ENCODE measurements at regions not wholly inside any gene's neighbourhood (a gene's known extent, or its start where the extent isn't known, plus 50 kb on each side); places are given as distances from the start of the nearest gene placed in this dataset.

DNA sequence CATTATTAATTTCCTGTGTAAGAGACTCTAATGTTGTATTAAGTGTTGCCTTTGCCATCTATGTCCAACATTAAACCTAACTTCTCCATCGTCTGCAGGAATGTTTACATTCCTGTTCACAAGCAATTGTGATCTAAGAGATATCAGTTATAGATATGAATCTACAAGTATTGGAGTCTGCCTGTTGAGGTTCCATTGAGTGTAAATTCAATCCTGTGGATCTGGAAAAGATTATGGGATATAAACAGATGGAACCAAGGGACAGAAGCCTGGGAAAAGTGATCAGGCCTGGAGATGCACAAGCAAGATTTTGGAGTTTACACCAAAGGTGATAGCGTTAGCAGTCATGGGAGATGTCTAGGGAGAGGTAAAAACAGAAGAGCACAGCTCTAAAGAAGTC, 135.5 kb downstream of the LSMEM1 start:
- TF ChIP-seq TCF12 (IDR thresholded peaks at IDR 0.05; ENCODE audit: low read depth) (no peak), CEBPB (IDR thresholded peaks at IDR 0.05) (no peak), YY1 (IDR thresholded peaks at IDR 0.05; ENCODE audit: low read depth) (no peak), TAF1 (IDR thresholded peaks at IDR 0.05; ENCODE audit: low read depth) (no peak), FOXM1 (IDR thresholded peaks at IDR 0.05; ENCODE audit: borderline replicate concordance, low read depth) (no peak), ZBTB7A (IDR thresholded peaks at IDR 0.05; ENCODE audit: low read depth) (no peak), NFIC (IDR thresholded peaks at IDR 0.05) (no peak), CREB1 (IDR thresholded peaks at IDR 0.05; ENCODE audit: low read depth) (no peak), TEAD4 (IDR thresholded peaks at IDR 0.05) (no peak), MAX (IDR thresholded peaks at IDR 0.05) (no peak), EP300 (IDR thresholded peaks at IDR 0.05; ENCODE audit: borderline replicate concordance) (no peak), EGR1 (IDR thresholded peaks at IDR 0.05) (no peak), RAD21 (IDR thresholded peaks at IDR 0.05; ENCODE audit: low read depth) (no peak)
- TF ChIP-seq, protein P1, sequence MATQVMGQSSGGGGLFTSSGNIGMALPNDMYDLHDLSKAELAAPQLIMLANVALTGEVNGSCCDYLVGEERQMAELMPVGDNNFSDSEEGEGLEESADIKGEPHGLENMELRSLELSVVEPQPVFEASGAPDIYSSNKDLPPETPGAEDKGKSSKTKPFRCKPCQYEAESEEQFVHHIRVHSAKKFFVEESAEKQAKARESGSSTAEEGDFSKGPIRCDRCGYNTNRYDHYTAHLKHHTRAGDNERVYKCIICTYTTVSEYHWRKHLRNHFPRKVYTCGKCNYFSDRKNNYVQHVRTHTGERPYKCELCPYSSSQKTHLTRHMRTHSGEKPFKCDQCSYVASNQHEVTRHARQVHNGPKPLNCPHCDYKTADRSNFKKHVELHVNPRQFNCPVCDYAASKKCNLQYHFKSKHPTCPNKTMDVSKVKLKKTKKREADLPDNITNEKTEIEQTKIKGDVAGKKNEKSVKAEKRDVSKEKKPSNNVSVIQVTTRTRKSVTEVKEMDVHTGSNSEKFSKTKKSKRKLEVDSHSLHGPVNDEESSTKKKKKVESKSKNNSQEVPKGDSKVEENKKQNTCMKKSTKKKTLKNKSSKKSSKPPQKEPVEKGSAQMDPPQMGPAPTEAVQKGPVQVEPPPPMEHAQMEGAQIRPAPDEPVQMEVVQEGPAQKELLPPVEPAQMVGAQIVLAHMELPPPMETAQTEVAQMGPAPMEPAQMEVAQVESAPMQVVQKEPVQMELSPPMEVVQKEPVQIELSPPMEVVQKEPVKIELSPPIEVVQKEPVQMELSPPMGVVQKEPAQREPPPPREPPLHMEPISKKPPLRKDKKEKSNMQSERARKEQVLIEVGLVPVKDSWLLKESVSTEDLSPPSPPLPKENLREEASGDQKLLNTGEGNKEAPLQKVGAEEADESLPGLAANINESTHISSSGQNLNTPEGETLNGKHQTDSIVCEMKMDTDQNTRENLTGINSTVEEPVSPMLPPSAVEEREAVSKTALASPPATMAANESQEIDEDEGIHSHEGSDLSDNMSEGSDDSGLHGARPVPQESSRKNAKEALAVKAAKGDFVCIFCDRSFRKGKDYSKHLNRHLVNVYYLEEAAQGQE (IDR thresholded peaks at IDR 0.05; ENCODE audit: low read depth), result no peak
- TF ChIP-seq, protein P2, sequence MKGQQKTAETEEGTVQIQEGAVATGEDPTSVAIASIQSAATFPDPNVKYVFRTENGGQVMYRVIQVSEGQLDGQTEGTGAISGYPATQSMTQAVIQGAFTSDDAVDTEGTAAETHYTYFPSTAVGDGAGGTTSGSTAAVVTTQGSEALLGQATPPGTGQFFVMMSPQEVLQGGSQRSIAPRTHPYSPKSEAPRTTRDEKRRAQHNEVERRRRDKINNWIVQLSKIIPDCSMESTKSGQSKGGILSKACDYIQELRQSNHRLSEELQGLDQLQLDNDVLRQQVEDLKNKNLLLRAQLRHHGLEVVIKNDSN (IDR thresholded peaks at IDR 0.05), result no peak

DNA sequence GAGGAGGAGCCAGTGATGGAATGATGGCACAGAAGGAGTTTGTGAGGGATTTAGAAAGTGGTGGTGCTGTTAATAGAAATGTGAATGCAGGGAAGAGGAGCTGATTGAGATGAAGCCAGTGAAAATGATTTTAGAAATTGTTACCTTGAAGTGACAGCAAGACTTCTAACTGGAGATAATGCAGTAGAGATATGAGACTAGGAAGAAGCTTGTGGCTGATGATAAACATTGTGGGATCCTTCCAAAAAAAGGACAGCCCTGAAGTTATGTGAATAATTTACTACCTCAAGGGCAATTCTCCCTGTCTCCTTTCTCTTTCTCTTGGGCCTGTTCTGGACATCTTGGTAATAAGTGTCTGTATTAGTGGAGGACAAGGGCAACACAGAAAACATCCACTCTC, 138.6 kb downstream of the LSMEM1 start:
- TF ChIP-seq CREB1 (IDR thresholded peaks at IDR 0.05; ENCODE audit: low read depth) (no peak), CEBPB (IDR thresholded peaks at IDR 0.05) (no peak)
- TF ChIP-seq, protein P2 (IDR thresholded peaks at IDR 0.05), result no peak
- TF ChIP-seq, protein P1 (IDR thresholded peaks at IDR 0.05; ENCODE audit: low read depth), result no peak

DNA sequence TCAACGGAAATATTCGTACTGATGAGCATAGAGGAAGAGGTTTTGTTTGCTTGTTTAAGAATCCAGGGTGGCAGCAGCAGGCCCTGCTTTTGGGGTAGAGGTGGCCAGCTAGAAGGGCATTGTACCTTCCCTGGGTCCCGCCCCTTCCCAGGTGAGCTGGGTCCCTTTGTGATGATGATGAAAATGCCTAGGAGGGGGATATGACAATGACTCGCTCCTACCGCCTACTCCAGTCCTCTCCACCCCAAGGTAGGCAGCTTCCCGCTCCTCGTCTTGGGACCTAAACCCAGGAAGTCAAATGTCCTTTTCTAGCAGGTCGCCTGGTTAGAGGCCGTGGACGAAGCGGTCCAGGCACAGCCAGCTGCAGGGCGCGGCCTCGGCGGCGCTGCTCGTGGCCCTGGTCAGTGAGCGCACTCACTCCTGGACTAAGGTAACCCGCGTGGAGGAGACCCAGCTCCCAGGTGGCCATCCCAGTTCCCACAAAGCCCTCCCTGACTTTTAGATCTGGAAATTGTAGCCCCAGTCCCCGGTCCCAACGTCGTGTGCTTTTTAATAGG, 141.4 kb downstream of the LSMEM1 start:
- TF ChIP-seq CEBPB (IDR thresholded peaks at IDR 0.05) (no peak), EGR1 (IDR thresholded peaks at IDR 0.05) (no peak), TAF1 (IDR thresholded peaks at IDR 0.05; ENCODE audit: low read depth) (no peak), TCF12 (IDR thresholded peaks at IDR 0.05; ENCODE audit: low read depth) (no peak), RAD21 (IDR thresholded peaks at IDR 0.05; ENCODE audit: low read depth) (no peak), ZBTB7A (IDR thresholded peaks at IDR 0.05; ENCODE audit: low read depth) (no peak), MAX (IDR thresholded peaks at IDR 0.05) (no peak), TEAD4 (IDR thresholded peaks at IDR 0.05) (no peak), NFIC (IDR thresholded peaks at IDR 0.05) (no peak)
- TF ChIP-seq, protein P2 (IDR thresholded peaks at IDR 0.05), result no peak
- TF ChIP-seq, protein P1 (IDR thresholded peaks at IDR 0.05; ENCODE audit: low read depth), result no peak

- TF ChIP-seq TAF1 (IDR thresholded peaks at IDR 0.05; ENCODE audit: low read depth), result no peak
- no peak for TF ChIP-seq ZBTB7A (IDR thresholded peaks at IDR 0.05; ENCODE audit: low read depth)
- TF ChIP-seq CEBPB (IDR thresholded peaks at IDR 0.05), result no peak
- TF ChIP-seq YY1 (IDR thresholded peaks at IDR 0.05; ENCODE audit: low read depth), result no peak
- no peak for TF ChIP-seq EP300 (IDR thresholded peaks at IDR 0.05; ENCODE audit: borderline replicate concordance)
- TF ChIP-seq, protein P1 (IDR thresholded peaks at IDR 0.05; ENCODE audit: low read depth), result no peak
- no peak for TF ChIP-seq NFIC (IDR thresholded peaks at IDR 0.05)
- no peak for TF ChIP-seq MAX (IDR thresholded peaks at IDR 0.05)
- TF ChIP-seq CREB1 (IDR thresholded peaks at IDR 0.05; ENCODE audit: low read depth), result no peak
- TF ChIP-seq FOXM1 (IDR thresholded peaks at IDR 0.05; ENCODE audit: borderline replicate concordance, low read depth), result no peak
- no peak for TF ChIP-seq EGR1 (IDR thresholded peaks at IDR 0.05)
- no peak for TF ChIP-seq RAD21 (IDR thresholded peaks at IDR 0.05; ENCODE audit: low read depth)
Measured at GRCh38 chr7:112624416-112624815, 143.6 kb downstream of the LSMEM1 start.

Measured in Ishikawa (cell line).